HG03175 (cell line): ENCODE measurements at regions not wholly inside any gene's neighbourhood (a gene's known extent, or its start where the extent isn't known, plus 50 kb on each side); places are given as distances from the start of the nearest gene placed in this dataset.
"Not testable (repeated sequence)": the region's sequence is repeated elsewhere in the genome, so short reads cannot be mapped to it uniquely, and the experiment has no call there.

ENCODE experiments used
- ATAC-seq: cut with Tn5 transposase; IDR thresholded peaks from one replicate; pipeline ENCODE4 v1.9.1; 2021; ENCODE audit warnings: mild to moderate bottlenecking, moderate library complexity; ENCODE audit not compliant: unreplicated experiment

- no peak for ATAC-seq
Observed at GRCh38 chr13:65540175-65540574, 1690.0 kb downstream of the PCDH9 start.

GRCh38 chr13:65535370-65535769, 1694.8 kb downstream of the PCDH9 start:
- ATAC-seq: no peak

DNA sequence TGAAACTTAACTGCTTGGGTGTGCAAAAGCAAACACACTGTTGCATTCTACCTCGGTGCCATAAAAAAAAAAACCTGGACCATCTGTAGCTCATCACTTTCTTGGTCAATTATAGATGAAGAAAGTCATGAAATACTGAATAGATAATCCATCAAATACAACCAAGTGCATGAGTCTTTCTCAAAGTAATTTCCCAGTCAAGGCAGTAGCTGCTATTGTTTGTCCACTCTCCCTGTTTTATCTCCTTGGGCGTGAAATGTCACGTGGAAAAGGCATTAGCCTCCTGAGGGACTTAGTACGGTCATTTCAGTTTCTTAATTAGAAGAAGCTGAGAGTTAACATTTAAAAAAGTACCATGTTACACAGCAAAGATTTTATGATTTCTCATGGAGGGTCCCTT, 1697.9 kb downstream of the PCDH9 start:
- ATAC-seq: no peak

DNA sequence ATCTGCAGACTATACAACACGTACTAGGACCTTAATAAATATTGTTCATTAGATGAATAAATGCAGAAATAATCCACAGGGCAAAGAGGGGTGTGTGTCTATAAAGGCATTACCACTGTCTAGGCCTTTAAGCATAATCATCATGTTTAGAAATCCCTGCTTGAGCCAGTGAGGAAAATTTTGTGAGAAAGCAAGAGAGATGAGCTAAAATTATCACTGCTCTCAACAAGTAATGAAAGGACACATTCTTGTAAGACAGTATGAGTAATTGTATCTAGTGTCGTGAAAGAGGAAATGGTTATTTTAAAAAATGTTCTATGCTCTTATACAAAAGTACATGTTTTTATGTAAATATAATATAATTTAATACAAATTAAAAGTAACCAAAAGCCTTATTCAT, 1699.4 kb downstream of the PCDH9 start:
- ATAC-seq: no peak

GRCh38 chr13:65529541-65529940, 1700.6 kb downstream of the PCDH9 start:
- no peak for ATAC-seq

- no peak for ATAC-seq
Observed at GRCh38 chr13:65508745-65509144, 1721.4 kb downstream of the PCDH9 start.

DNA sequence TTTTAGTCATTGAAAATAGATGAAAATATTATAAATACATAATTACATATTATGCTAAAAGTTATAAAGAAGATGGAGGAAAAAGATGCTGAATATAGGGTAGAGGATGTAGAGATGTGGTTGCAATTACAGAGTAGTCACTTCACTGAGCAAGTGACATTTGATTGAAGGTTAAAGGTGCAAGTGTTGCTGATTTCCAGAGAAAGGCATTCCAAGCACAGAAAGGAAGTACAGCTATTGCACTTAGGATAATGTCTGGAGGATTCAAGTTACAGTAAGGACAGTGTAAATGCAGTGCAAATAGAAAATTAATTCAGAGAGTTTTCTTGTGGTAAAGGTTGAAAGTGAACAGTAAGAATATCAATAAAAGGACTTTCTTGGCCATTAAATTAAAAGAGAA, 1721.8 kb downstream of the PCDH9 start:
- no peak for ATAC-seq

- no peak for ATAC-seq
Observed at GRCh38 chr13:65505941-65506340, 1724.2 kb downstream of the PCDH9 start.

DNA sequence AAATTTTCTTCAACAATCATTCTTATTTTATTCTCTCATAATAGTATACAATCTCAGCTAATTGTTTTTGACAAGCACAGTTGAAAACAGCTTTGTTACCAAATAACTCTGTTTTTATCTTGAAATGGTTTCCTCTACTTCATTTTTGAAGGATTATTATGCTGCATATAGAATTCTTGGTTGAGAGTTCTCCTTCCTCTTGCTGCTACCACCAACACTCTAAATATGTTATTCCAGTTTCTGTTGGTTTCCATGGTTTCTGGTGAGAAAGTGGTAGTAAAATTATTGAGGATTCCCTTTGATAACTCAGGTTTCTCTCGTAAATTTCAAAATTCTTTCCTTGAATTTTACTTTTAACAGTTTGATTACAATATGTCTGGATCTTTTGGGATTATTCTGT, 1725.9 kb downstream of the PCDH9 start:
- ATAC-seq: no peak

DNA sequence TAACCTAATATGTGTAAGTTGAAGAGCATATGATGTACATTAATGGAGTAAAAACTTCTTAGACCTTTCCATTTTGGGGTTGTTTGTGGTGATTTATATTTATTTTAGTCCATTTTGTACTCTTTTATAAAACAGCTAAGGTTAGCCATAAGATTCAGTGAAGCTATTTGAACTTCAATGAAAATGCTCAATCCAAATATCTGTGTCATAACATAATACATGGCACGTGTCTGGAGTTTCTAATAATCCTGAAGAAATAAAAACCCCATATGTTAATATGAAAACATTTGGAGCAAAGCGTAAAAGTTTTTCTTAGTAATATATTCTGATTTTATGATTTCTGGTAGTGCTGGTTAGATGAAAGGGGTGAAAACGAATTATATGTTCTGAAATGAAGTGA, 1729.7 kb downstream of the PCDH9 start:
- ATAC-seq: no peak

DNA sequence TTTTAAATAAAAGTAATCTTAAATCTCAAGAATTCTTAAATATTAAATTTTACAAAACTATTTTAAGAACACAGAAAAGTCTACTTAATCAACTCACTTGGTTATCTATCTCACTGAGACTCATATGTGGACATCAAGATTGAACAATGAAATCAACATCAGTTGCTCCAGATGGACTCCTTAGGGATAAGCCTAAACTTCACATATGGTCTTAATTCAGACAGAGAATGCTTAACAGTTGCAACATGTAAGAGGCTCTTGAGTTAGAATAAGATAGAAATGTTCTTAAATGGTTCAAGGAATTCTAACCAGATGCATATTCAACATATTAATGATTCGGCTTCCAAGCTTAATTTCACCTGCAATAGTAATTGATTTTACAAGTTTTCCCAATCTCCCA, 1730.9 kb downstream of the PCDH9 start:
- no peak for ATAC-seq

GRCh38 chr13:65497265-65497664, 1732.9 kb downstream of the PCDH9 start:
- ATAC-seq: no peak

- not testable (repeated sequence) for ATAC-seq
Observed at GRCh38 chr13:65490725-65491124, 1739.4 kb downstream of the PCDH9 start.

GRCh38 chr13:65488606-65489005, 1741.5 kb downstream of the PCDH9 start:
- no peak for ATAC-seq

DNA sequence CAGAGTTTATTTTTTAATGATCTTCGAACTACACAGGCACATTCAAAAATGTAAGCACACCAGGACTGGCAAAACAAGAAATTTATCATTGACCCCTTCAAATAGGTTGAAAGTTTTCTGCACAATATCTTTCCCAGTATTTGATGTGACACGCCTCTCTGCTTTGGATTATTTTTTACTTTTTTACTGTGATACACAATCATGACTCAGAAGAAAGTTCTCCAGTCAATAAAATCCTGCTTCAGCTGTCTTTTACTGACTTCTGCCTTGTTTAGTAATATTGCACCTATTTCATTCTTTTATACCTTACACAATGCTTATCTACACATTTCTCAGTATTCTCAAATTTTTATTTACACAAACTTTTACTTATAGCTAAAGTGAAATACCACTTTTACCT, 1750.4 kb downstream of the PCDH9 start:
- no peak for ATAC-seq

- no peak for ATAC-seq
Observed at GRCh38 chr13:65473196-65473595, 1756.9 kb downstream of the PCDH9 start.

DNA sequence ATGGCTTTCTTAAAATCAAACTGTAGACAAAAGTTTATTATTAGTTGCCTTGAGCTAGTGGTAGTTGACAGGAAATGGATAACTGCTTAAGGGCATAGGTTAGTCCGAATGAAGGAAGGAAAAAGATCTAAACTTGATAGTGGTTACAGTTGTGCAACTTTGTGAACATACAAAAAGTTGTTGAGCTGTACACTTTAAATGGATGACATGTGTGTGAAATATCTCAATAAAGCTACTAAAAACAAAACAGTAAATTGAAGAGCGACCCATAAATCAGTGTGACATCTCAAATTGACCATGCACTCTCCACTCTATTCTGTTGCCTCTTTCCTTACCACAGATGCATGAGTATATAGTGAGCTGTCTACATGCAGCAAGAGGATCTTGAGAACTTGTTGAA, 1757.8 kb downstream of the PCDH9 start:
- no peak for ATAC-seq

DNA sequence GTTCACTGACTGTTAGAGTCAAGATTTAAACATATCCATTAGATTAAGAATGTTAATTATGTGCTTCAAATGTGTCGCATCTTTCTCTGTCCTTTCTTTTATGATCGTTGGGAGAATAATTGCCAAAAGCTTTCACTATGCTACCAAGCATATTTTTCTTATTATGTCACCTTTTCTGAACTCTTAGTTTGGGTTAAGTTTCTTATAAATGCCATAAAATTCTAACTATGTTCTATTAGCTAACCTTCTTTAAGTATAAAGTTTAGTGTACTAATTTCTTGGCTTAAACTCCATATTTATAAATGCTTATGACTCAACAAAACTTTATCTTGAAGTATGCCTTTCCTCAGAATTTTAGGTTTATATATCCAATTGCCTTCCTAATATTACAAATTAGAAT, 1759.4 kb downstream of the PCDH9 start:
- no peak for ATAC-seq

GRCh38 chr13:65468628-65469027, 1761.5 kb downstream of the PCDH9 start:
- no peak for ATAC-seq

GRCh38 chr13:65461590-65461989, 1768.5 kb downstream of the PCDH9 start:
- no peak for ATAC-seq

DNA sequence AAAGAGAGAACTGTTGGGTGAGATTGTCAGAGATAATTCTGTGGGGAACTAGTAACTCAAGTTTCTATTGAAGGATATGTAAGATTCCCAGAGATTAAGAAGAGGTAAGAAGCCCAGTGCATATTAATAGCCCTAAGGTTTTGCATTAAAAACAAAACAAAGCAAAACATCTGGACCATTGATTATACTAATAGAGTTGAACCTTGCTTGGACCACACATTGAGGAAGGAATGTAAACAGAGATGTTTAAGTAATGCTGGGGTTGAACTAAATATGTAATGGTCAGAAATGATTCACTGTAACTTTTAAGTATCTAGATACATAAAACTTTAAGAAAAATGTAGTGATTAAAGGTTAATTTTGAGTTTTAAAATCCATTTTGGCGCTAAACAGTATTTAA, 1770.0 kb downstream of the PCDH9 start:
- ATAC-seq: no peak

- ATAC-seq: no peak
Observed at GRCh38 chr13:65456150-65456912, 1773.8 kb downstream of the PCDH9 start.

DNA sequence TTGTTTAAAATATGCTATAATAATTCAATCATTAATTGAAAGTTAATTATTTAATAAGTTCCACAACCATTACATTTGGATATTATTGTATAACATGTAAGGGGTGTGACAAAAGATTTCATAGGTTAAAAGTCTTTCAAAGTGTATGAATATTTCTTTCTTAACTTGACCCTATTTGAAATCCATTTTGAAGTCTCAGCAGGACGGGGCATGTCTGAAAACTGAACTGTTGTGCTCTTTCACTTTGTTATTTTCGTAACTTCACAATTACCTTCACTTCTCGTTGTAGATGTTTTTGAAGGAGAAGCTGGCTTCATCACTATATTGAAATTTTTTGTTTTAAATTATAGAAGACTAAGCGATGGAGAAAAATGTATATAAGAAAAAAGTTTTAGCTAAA, 1775.7 kb downstream of the PCDH9 start:
- ATAC-seq: no peak
